ENCODE measurements at regions not wholly inside any gene's neighbourhood (a gene's known extent, or its start where the extent isn't known, plus 50 kb on each side); places are given as distances from the start of the nearest gene placed in this dataset.

- H3K27me3 ChIP-seq (replicated peaks; ENCODE audit: insufficient read depth, low read depth, low read length, poor library complexity) = no peaks in the 10 kb centered on the region
- no peak overlapping the region for H3K4me3 ChIP-seq (ENCODE audit: low read depth, low read length, poor library complexity, severe bottlenecking)
- BruUV-seq (replicated peaks) = no TSS peak
- no peak overlapping the region for H3K27ac ChIP-seq (ENCODE audit: low read depth, low read length, poor library complexity, severe bottlenecking)
- no peaks in the 10 kb centered on the region for H3K4me1 ChIP-seq (ENCODE audit: insufficient read depth, low read length, poor library complexity, severe bottlenecking)
- ChIA-PET POLR2A (ENCODE audit: low non-redundant PET) (no interaction called here), CTCF (no interaction called here)
- H3K9me3 ChIP-seq (ENCODE audit: low read depth, low read length, poor library complexity, severe bottlenecking) = peaks cover 8% of the 10 kb centered on the region
- no peak for TF ChIP-seq EZH2 (IDR thresholded peaks at IDR 0.05; ENCODE audit: borderline replicate concordance, low read depth, low read length, poor library complexity, severe bottlenecking)
- TF ChIP-seq, protein P1, sequence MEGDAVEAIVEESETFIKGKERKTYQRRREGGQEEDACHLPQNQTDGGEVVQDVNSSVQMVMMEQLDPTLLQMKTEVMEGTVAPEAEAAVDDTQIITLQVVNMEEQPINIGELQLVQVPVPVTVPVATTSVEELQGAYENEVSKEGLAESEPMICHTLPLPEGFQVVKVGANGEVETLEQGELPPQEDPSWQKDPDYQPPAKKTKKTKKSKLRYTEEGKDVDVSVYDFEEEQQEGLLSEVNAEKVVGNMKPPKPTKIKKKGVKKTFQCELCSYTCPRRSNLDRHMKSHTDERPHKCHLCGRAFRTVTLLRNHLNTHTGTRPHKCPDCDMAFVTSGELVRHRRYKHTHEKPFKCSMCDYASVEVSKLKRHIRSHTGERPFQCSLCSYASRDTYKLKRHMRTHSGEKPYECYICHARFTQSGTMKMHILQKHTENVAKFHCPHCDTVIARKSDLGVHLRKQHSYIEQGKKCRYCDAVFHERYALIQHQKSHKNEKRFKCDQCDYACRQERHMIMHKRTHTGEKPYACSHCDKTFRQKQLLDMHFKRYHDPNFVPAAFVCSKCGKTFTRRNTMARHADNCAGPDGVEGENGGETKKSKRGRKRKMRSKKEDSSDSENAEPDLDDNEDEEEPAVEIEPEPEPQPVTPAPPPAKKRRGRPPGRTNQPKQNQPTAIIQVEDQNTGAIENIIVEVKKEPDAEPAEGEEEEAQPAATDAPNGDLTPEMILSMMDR (conservative IDR thresholded peaks at IDR 0.05; ENCODE audit: low read depth, low read length) = no peak
- intact Hi-C loops (cut with micrococcal nuclease; ENCODE audit: unreplicated experiment) = no loop called here
- no peaks in the 10 kb centered on the region for H3K36me3 ChIP-seq (ENCODE audit: insufficient read depth, low read length, poor library complexity, severe bottlenecking)
- DNase-seq (ENCODE audit: low spot score) = no peak
Measured at GRCh38 chr3:102151935-102152334, 282.9 kb upstream of the ZPLD1 start.

GRCh38 chr3:102156426-102156825, 278.4 kb upstream of the ZPLD1 start:
- Histone ChIP-seq H3K4me1 (ENCODE audit: insufficient read depth, low read length, poor library complexity, severe bottlenecking) (no peaks in the 10 kb centered on the region), H3K27ac (ENCODE audit: low read depth, low read length, poor library complexity, severe bottlenecking) (no peak overlapping the region), H3K4me3 (ENCODE audit: low read depth, low read length, poor library complexity, severe bottlenecking) (no peak overlapping the region), H3K27me3 (replicated peaks; ENCODE audit: insufficient read depth, low read depth, low read length, poor library complexity) (no peaks in the 10 kb centered on the region), H3K9me3 (ENCODE audit: low read depth, low read length, poor library complexity, severe bottlenecking) (peaks cover 8% of the 10 kb centered on the region), H3K36me3 (ENCODE audit: insufficient read depth, low read length, poor library complexity, severe bottlenecking) (no peaks in the 10 kb centered on the region)
- POLR2A ChIA-PET (ENCODE audit: low non-redundant PET) = no interaction called here
- TF ChIP-seq, protein P1 (conservative IDR thresholded peaks at IDR 0.05; ENCODE audit: low read depth, low read length) = no peak
- no peak for TF ChIP-seq EZH2 (IDR thresholded peaks at IDR 0.05; ENCODE audit: borderline replicate concordance, low read depth, low read length, poor library complexity, severe bottlenecking)
- DNase-seq (ENCODE audit: low spot score) = no peak
- CTCF ChIA-PET = no interaction called here
- BruUV-seq (replicated peaks) = no TSS peak
- intact Hi-C loops (cut with micrococcal nuclease; ENCODE audit: unreplicated experiment) = no loop called here

DNA sequence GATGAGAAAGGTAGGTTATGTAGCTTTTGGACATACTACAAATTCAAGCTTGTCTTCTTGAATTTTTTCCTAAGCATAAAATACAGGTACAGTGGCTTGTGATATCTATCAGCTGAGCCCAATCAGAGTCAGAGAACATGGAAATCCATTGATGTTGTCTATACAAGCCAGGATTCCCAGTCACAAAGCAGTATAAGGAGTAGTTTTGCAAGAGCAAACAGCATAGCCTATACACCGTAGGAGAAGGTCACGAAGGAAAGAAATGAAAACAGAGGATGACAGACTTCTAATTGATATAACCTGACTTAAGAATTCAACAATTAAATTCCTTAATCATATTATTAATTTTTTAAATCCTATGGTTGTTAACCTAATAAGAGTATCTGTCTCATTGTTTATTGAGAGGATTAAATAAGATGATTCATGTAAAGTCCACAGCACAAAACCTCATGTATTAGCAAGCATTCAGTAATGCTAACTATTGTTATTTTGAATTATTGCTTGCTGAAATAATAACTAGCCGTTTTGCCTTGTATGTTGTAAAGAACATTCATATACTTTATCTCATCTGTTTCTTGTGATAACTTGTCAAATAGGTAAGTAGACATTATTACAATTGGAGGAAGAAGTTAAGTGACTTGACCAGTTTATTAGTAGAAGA, 276.6 kb upstream of the ZPLD1 start:
- BruUV-seq (replicated peaks) = no TSS peak
- ChIA-PET POLR2A (ENCODE audit: low non-redundant PET) (no interaction called here), CTCF (no interaction called here)
- intact Hi-C loops (cut with micrococcal nuclease; ENCODE audit: unreplicated experiment) = no loop called here
- no peaks in the 10 kb centered on the region for H3K9me3 ChIP-seq (ENCODE audit: low read depth, low read length, poor library complexity, severe bottlenecking)
- TF ChIP-seq EZH2 (IDR thresholded peaks at IDR 0.05; ENCODE audit: borderline replicate concordance, low read depth, low read length, poor library complexity, severe bottlenecking) = no peak
- TF ChIP-seq, protein P1 (conservative IDR thresholded peaks at IDR 0.05; ENCODE audit: low read depth, low read length) = no peak
- H3K4me1 ChIP-seq (ENCODE audit: insufficient read depth, low read length, poor library complexity, severe bottlenecking) = peaks cover 13% of the 10 kb centered on the region
- no peak overlapping the region for H3K4me3 ChIP-seq (ENCODE audit: low read depth, low read length, poor library complexity, severe bottlenecking)
- no peak overlapping the region for H3K27ac ChIP-seq (ENCODE audit: low read depth, low read length, poor library complexity, severe bottlenecking)
- H3K27me3 ChIP-seq (replicated peaks; ENCODE audit: insufficient read depth, low read depth, low read length, poor library complexity) = no peaks in the 10 kb centered on the region
- H3K36me3 ChIP-seq (ENCODE audit: insufficient read depth, low read length, poor library complexity, severe bottlenecking) = no peaks in the 10 kb centered on the region
- no peak for DNase-seq (ENCODE audit: low spot score)

Data from A673 (cell line).